K562 (cell line): ENCODE measurements at regions not wholly inside any gene's neighbourhood (a gene's known extent, or its start where the extent isn't known, plus 50 kb on each side); places are given as distances from the start of the nearest gene placed in this dataset.
A peak's percentile ranks its signal among the peaks of the same experiment; 100 is the strongest.

Experiments used
- ELF4 ChIP-seq: fragments of 450-650 bp; formaldehyde crosslinking; IDR thresholded peaks from 2 replicates; pipeline ENCODE4 v1.4.0; 2022; ENCODE audit warnings: missing genetic modification characterization
- EZH2 ChIP-seq: IDR thresholded peaks from 2 replicates; pipeline ENCODE4 v1.6.1; 2012; ENCODE audit warnings: low read depth, mild to moderate bottlenecking, inconsistent platforms, low read length, borderline replicate concordance
- MAFK ChIP-seq: IDR thresholded peaks from 2 replicates; pipeline ENCODE4 v1.6.1; 2011; ENCODE audit warnings: low read length, improper control_type of control experiment
- NR3C1 ChIP-seq: sonication (generic); formaldehyde crosslinking; IDR thresholded peaks from 2 replicates; pipeline ENCODE4 v1.8.1; 2022; ENCODE audit warnings: missing genetic modification reagents
- PRMT5 ChIP-seq: sonication (generic); formaldehyde crosslinking; IDR thresholded peaks from 2 replicates; pipeline ENCODE4 v1.5.0; 2020; ENCODE audit warnings: missing genetic modification reagents
- SREBF1 ChIP-seq: fragments of 150-350 bp; IDR thresholded peaks from 2 replicates; pipeline ENCODE4 v1.6.1; 2014; ENCODE audit warnings: antibody characterized with exemption, low read depth, low read length, borderline replicate concordance
- XRCC3 ChIP-seq: fragments of 450-650 bp; IDR thresholded peaks from 2 replicates; pipeline ENCODE4 v1.6.1; 2017; ENCODE audit warnings: mild to moderate bottlenecking, moderate library complexity
- ZNF124 ChIP-seq: sonication (generic); formaldehyde crosslinking; IDR thresholded peaks from 2 replicates; pipeline ENCODE4 v1.8.1; 2022; ENCODE audit warnings: missing genetic modification reagents
- ZNF445 ChIP-seq: fragments of 250-450 bp; sonication (Bioruptor Pico); IDR thresholded peaks from 2 replicates; pipeline ENCODE4 v1.4.0; 2020; ENCODE audit warnings: low read depth, mild to moderate bottlenecking, moderate library complexity
- ZNF79 ChIP-seq: fragments of 250-450 bp; sonication (Bioruptor Pico); IDR thresholded peaks from 2 replicates; pipeline ENCODE4 v1.4.0; 2020; ENCODE audit warnings: low read depth, mild to moderate bottlenecking, moderate library complexity
- ZZZ3 ChIP-seq: fragments of 450-650 bp; IDR thresholded peaks from 2 replicates; pipeline ENCODE4 v1.6.1; 2016; ENCODE audit warnings: antibody characterized with exemption, mild to moderate bottlenecking, moderate library complexity
- TF ChIP-seq, protein P1 (sequence below), 2 experiments: IDR thresholded peaks in 1 of 2; conservative IDR thresholded peaks in 1 of 2; 2 replicates each; pipeline ENCODE4 v1.6.1; 2016; ENCODE audit warnings: low read depth in 2 of 2, mild to moderate bottlenecking in 1 of 2, missing compliant biosample characterization in 1 of 2, missing genetic modification characterization in 1 of 2, moderate library complexity in 1 of 2
- TF ChIP-seq, protein P2 (sequence below), 2 experiments: fragments of 450-650 bp in 1 of 2; sonication (generic) in 1 of 2; formaldehyde crosslinking in 1 of 2; IDR thresholded peaks in 1 of 2; conservative IDR thresholded peaks in 1 of 2; 2 replicates each; pipeline versions ENCODE4 v1.6.1 to v1.8.1; 2016 to 2023; ENCODE audit warnings: mild to moderate bottlenecking in 2 of 2, moderate library complexity in 2 of 2, inconsistent platforms in 1 of 2, missing genetic modification reagents in 1 of 2
- TF ChIP-seq, protein P3 (sequence below): fragments of 450-650 bp; formaldehyde crosslinking; IDR thresholded peaks from 2 replicates; pipeline ENCODE4 v1.4.0; 2020; ENCODE audit warnings: mild to moderate bottlenecking, moderate library complexity
- TF ChIP-seq, protein P4 (sequence below): sonication (generic); formaldehyde crosslinking; IDR thresholded peaks from 2 replicates; pipeline ENCODE4 v1.8.0; 2023; ENCODE audit warnings: mild to moderate bottlenecking, missing genetic modification reagents
- TF ChIP-seq, protein P5 (sequence below), 2 experiments: fragments of 450-650 bp; IDR thresholded peaks; 2 replicates each; pipeline ENCODE4 v1.6.1; 2016

DNA sequence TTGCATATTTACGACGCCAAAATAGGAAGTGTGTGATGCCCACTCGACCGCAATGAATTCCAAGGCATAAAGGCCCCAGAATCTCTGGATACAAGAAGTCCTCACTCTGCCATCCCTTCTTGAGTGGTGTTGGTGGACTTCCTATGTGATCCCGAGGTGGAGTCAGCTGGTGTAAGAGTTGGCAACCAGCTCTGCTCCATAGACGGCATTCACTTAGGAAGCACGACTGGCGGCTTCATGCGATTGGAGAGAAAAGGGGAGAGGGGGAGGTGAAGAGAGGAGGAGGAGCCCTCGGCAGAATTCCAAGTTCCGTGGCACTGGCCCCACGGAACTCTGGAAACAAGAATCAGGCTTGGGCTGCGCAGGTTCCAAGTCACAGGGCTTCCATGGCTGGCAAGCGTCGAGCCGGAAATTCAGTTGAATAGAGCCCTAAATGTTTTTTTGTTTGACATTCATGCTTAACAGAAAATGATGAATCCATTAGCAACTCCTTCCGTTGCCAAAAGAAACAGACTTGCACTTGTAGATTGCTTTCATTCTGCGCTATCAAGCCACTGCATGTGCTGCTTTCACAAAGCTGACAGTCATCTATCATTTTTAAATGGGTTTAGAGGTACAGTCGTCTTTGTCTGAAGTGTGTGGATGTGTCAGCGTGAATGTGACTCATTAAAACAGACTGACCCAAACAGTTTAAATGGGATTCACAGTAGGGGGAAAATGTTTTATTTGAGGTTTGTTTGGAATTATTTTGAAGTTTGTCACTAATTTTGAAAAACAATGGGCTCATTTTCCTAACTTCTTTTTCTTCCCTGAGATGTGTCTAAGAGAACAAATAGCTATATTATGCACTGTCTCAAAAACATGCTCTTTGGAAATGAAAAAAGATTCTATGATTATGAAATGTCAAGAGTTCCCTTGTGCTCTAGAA is 428.3 kb upstream of the ATP11B start (continued):
- no peak for TF ChIP-seq ZNF445 (CRISPR knock-in tag)
- TF ChIP-seq, protein P1, sequence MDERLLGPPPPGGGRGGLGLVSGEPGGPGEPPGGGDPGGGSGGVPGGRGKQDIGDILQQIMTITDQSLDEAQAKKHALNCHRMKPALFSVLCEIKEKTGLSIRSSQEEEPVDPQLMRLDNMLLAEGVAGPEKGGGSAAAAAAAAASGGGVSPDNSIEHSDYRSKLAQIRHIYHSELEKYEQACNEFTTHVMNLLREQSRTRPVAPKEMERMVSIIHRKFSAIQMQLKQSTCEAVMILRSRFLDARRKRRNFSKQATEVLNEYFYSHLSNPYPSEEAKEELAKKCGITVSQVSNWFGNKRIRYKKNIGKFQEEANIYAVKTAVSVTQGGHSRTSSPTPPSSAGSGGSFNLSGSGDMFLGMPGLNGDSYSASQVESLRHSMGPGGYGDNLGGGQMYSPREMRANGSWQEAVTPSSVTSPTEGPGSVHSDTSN (CRISPR knock-in tag; IDR thresholded peaks at IDR 0.05; ENCODE audit: low read depth) = no peak; the same call in none of the 2 replicates
- TF ChIP-seq, protein P1 (tag; conservative IDR thresholded peaks at IDR 0.05; ENCODE audit: low read depth) = peak; percentile 99
- TF ChIP-seq, protein P2, sequence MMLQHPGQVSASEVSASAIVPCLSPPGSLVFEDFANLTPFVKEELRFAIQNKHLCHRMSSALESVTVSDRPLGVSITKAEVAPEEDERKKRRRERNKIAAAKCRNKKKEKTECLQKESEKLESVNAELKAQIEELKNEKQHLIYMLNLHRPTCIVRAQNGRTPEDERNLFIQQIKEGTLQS (IDR thresholded peaks at IDR 0.05) = peak; percentile 89
- TF ChIP-seq, protein P2 (CRISPR knock-in tag; conservative IDR thresholded peaks at IDR 0.05) = peak; percentile 63; the same call in 1 of the 2 replicates
- TF ChIP-seq ZNF124 (CRISPR knock-in tag) = no peak
- no peak for TF ChIP-seq ZZZ3
- TF ChIP-seq ELF4 = no peak
- TF ChIP-seq PRMT5 (CRISPR knock-in tag) = no peak
- TF ChIP-seq, protein P3, sequence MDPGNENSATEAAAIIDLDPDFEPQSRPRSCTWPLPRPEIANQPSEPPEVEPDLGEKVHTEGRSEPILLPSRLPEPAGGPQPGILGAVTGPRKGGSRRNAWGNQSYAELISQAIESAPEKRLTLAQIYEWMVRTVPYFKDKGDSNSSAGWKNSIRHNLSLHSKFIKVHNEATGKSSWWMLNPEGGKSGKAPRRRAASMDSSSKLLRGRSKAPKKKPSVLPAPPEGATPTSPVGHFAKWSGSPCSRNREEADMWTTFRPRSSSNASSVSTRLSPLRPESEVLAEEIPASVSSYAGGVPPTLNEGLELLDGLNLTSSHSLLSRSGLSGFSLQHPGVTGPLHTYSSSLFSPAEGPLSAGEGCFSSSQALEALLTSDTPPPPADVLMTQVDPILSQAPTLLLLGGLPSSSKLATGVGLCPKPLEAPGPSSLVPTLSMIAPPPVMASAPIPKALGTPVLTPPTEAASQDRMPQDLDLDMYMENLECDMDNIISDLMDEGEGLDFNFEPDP = no peak
- TF ChIP-seq SREBF1 = no peak
- TF ChIP-seq ZNF79 = no peak
- TF ChIP-seq, protein P4, sequence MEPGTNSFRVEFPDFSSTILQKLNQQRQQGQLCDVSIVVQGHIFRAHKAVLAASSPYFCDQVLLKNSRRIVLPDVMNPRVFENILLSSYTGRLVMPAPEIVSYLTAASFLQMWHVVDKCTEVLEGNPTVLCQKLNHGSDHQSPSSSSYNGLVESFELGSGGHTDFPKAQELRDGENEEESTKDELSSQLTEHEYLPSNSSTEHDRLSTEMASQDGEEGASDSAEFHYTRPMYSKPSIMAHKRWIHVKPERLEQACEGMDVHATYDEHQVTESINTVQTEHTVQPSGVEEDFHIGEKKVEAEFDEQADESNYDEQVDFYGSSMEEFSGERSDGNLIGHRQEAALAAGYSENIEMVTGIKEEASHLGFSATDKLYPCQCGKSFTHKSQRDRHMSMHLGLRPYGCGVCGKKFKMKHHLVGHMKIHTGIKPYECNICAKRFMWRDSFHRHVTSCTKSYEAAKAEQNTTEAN = no peak
- TF ChIP-seq, protein P5, sequence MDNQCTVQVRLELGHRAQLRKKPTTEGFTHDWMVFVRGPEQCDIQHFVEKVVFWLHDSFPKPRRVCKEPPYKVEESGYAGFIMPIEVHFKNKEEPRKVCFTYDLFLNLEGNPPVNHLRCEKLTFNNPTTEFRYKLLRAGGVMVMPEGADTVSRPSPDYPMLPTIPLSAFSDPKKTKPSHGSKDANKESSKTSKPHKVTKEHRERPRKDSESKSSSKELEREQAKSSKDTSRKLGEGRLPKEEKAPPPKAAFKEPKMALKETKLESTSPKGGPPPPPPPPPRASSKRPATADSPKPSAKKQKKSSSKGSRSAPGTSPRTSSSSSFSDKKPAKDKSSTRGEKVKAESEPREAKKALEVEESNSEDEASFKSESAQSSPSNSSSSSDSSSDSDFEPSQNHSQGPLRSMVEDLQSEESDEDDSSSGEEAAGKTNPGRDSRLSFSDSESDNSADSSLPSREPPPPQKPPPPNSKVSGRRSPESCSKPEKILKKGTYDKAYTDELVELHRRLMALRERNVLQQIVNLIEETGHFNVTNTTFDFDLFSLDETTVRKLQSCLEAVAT (IDR thresholded peaks at IDR 0.05) = 0 out of 4 replicates have a peak, but pooled peaks of 1 of the 2 experiments have one; percentile 35
- TF ChIP-seq NR3C1 (CRISPR knock-in tag) = no peak
- no peak for TF ChIP-seq XRCC3
- no peak; the same call in 1 of the 2 replicates for TF ChIP-seq EZH2
- TF ChIP-seq MAFK = peak; percentile 39; the same call in 1 of the 2 replicates
